ENCODE measurements at regions not wholly inside any gene's neighbourhood (a gene's known extent, or its start where the extent isn't known, plus 50 kb on each side); places are given as distances from the start of the nearest gene placed in this dataset.

- TF ChIP-seq CTCF (IDR thresholded peaks at IDR 0.05; ENCODE audit: borderline replicate concordance, extremely low read depth, low read length, poor library complexity, severe bottlenecking) = no peak
- TF ChIP-seq EZH2 (IDR thresholded peaks at IDR 0.05; ENCODE audit: borderline replicate concordance, low read depth, low read length, severe bottlenecking) = no peak
These were observed 161.8 kb downstream of the PALM2AKAP2 start for GRCh38 chr9:109941771-109942170.

All from DND-41 (cell line).